HG03442 (cell line): ENCODE measurements at regions not wholly inside any gene's neighbourhood (a gene's known extent, or its start where the extent isn't known, plus 50 kb on each side); places are given as distances from the start of the nearest gene placed in this dataset.
"Not testable (repeated sequence)": the region's sequence is repeated elsewhere in the genome, so short reads cannot be mapped to it uniquely, and the experiment has no call there.

Experiments used
- ATAC-seq: cut with Tn5 transposase; IDR thresholded peaks from one replicate; pipeline ENCODE4 v1.9.1; 2021; ENCODE audit warnings: mild to moderate bottlenecking, moderate library complexity; ENCODE audit not compliant: unreplicated experiment

DNA sequence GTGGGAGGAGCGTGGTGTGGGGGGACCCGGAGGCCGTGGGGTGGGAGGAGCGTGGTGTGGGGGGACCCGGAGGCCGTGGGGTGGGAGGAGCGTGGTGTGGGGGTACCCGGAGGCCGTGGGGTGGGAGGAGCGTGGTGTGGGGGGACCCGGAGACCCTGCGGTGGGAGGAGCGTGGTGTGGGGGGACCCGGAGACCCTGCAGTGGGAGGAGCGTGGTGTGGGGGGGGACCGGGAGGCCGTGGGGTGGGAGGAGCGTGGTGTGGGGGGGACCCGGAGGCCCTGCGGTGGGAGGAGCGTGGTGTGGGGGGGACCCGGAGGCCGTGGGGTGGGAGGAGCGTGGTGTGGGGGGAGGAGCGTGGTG, 203.5 kb downstream of the DLL1 start:
- ATAC-seq, result not testable (repeated sequence)

DNA sequence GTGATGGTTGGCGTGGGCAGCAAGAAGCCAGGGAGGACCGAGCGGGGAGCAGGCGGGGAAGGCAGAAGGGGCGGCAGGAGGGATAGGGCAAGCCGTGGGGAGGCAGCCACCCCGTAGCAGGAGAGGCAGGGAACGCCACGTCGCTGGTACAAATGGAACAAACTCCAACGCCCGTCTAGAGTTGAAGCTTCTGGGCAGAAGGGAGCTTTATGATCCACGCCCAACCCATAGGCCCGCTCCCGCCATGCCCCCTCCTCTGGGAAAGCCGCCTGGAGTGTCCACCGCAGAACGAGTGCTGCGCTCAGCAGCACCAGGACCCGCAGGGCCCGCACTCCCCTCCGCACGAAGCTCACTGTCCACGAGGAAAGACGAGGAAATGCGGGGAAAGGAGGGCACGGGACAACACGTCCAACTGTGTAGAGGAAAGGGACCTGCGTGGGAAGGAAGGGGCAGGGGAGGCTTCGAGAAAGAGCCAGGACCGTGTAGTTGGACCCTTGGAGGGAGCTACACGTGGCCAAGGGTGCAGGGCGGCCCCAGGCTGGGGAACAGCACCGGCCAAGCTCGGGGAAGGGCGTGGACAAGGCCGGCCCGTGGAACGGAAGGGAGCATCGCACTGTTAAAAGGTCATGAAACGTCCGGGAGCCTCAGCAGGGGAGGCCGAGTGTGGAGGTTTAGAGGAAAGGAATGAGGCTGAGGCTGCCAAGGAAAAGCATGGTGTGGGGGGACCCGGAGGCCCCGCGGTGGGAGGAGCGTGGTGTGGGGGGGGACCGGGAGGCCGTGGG, 204.0 kb downstream of the DLL1 start:
- ATAC-seq, result no peak

DNA sequence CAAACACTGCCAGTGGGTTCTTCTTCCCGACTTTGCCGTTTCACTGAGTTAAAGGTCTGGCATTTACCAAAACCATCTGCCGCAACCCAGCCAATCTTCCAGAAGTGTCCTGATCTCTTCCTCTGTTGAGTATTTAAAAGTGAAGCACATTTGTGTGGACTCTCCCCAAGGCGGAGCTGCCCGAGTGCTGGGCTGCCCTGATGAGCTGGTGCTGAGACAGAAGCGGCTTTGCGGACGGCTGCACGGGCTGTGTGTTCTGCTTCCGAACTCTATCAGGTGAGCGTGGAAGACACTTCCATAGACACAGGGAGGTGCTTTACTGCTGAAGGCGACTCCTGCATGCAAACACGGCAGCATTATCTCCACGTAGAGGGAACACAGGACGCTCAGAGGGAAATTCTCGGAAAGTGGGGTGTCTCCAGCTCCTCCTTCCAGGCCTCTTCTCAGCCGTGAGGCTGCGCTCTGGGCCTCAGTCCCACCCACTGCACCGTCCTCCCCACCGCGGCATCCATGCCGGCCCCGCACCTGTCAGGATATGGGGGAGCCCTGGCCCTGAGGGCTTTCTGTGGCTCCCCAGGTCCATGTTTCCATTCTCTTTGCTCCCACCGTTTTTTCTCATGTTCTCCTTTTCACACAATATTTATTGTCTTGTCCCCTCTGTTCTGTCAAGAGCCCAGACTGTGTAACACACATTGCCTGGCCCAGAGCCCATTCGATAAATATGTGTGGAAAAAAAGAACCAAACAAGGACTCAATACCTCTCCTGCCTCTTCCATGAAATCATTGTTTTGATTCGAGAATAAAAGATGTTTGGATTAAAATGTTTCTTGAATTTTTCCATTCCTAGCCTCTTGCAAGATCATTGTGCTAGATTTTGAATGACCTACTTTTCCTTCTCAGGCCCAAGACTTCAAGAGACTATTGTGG, 205.1 kb downstream of the DLL1 start:
- ATAC-seq, result no peak

DNA sequence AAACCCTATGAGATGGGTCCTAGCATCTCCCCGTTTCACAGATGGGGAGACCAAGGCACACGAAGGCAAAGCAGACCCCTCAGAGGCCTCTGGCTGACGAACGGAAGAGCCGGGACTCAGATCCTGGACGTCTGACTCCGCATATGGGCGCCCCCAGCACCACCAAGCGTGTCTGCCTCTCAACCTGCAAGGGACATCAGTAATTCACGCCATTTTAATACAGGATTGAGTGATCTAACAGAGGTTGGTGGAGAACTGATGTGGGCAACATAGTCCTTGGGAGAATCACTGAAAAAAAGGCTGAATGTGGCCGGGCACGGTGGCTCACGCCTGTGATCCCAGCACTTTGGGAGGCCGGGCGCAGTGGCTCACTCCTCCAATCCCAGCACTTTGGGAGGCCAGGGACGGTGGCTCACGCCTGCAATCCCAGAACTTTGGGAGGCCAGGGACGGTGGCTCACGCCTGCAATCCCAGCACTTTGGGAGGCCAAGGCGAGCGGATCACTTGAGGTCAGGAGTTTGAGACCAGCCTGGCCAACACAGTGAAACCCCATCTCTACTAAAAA, 206.6 kb downstream of the DLL1 start:
- ATAC-seq, result no peak

DNA sequence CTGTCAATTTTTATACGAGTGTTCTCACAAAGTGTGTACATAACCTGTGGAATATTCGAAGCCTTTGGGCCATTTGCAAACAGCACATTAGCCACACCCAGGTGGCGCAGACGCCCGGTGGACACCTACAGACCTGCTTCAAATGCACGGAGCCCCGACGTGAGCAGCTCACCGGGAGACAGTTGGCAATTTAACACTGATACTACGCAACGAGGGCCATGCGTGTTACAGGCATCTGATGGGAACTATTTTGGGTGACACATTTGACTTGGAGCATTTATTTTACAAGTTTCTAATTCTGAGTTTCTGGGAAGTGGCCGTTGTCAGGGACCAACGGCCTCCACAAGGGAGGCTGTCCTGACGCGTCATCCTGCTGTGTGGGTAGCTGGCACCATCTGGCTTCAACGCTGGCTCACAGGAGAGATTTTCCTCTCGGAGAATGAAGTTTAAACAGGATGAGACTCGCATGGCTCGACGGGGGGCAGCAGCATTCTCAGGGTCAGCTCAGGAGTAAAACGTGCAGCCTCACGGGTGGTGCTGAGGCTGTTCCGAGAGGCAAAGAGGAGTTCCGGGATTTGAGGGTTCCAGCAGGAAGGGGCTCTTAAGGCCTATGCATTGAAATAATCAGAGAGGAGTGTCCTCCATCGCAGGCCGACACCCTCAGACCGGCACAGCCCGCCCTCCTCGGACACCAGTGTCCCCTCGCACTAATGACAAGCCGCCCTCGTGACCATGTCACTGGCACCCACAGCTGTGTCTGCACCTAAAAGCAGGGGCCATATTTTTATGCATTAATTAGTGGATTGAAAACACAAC, 207.4 kb downstream of the DLL1 start:
- no peak for ATAC-seq

DNA sequence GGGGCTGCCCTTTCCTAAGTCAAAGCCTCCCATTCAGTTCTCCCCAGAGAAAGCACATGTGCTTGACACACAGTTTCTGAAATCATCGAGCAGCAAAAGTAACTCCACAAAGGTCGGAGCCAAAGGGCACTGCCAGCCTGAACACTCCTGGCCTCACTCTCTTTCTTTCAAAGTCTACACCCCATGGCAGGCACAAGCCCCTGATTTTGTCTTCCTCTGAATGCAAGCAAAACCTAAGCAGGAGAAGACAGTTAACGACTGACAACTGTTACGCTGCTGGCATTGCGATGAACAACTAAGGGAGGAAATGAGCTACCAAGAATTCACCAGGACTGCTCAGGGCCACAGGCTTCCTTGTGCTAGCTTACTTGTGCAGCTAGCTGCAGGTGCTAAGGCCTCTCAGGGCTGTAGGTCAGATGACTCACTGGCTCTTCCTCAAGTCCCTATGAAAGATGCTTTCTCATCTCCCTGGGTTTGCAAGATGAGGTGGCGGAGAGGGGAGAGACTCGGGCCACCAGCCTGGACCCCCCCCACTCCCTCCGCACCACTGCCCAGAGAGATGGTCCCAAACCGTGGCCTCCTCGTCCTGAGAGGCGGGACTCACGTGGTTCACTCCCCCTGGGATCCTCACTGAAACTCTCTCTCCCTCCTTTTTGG, 208.2 kb downstream of the DLL1 start:
- ATAC-seq, result no peak

DNA sequence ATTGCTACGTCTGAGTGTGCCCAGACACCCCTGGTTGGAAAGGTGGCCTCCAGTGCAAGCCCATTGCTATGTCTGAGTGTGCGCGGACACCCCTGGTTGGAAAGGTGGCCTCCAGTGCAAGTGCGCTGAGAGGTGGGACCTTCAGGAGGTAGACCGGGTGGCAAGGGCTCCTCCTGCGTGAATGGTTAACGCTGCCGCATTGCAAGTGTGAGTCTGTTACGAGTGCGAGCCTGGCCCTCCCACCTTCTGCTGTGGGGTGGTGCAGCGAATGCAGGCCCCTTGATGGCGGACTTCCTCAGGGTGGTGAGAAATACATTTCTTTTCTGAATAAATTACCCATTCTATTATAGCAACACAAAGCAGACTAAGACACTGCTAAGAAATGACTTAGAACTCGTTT, 208.8 kb downstream of the DLL1 start:
- ATAC-seq, result no peak

DNA sequence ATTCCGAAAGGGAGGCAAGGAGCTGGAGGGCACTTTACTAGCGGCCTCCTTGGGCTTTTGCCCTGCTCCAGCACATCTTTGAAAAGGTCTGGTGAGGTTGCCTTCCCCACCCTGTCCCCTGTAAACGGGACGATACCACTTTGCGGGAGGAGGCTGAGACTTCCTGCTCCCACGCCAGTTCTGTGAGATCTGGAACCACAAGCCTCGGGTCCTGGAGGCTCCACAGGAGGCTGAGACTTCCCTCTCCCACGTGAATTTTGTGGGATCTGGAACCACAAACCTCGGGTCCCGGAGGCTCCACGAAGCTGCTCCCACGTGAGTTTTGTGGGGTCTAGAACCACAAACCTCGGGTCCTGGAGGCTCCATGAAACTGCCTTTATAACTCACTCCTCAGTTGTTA, 209.3 kb downstream of the DLL1 start:
- no peak for ATAC-seq

DNA sequence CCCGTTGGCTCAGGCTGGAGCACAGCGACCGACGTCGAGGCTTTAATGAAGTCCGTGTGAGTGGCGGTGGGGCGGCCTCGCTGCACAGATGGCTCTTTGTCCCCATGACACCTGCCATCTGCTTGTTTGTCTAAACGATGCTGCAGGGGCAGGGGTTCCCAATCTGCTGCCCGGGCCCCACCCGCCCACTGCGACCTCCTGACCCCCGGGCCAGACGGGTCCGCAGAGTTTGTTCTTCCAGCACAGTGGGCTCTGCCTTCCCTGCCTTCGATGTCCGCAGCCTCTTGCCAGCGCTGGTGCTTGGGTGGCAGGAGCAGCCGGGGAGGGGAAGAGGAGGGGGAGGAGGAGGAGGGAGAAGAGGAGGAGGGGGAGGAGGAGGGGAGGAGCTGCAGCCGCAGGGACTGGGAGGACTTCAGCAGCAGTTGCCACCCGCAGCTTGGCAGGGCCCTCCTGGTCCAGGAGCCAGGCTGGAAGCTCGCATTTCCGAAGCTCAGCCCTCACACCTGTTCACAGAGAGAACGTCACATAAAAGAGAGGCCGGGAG, 210.0 kb downstream of the DLL1 start:
- ATAC-seq, result no peak

DNA sequence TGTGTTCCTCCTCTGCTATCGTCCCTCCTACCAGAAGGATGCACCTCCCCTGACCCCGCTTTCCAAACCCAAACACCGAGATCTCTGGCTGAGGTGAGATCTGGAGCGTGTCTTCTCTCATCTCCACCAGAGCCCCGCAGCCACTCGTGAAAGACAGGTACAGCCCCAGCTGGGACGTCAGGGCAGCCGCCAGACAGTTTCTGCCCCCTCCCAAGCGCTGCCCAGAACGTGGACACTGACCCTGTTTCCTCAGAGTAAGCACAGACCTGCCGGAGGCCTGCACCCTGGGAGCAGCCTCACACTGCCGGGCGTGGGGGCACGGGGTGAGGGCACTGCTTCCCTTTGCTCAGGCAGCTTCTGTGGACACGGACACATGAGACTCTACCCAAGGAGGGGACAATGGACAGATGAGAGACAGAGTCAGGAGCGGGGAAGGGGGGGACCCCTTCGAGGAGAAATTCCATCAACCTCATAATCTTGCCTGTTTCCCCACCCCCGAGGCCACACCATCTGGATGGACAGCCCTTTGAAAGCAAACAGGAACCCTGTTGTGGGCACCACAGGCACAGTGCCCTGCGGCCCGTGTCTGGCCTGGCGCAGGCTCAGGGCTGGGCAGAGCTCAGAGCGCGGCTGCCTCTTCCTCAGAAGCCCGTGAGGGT, 210.6 kb downstream of the DLL1 start:
- ATAC-seq, result no peak

DNA sequence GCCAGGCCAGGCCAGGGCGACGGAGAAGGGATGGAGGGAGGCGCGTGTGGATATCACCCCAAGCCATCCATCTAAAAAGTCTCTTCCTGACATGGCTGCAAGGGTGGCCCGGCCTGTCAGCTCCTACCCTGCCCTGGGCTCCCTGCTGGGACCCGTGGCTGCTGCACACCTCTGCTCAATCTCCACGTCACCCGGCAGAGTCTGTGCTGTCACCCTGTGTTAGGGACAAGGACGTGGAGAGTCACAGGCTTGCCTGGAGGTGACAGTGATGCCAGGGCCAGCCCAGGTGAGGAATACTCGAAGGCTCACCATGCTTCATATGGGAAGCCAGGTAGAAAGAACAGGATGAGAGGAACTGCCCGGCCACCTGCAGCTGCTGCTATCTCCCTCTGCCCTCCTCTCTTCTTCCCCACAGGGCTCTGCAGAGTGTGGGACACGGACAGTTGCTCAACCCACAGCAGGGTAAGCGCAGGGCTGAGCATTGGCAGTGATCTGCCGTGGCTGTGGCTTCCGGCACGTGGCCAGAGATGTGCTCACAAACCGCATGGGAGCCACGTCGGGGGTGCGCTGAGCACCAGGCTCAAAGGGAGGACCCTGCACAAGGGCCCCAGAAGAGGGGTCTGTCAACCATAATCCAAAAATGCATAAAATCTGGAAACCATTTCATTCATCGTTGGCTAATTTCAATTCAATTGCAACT, 214.3 kb downstream of the DLL1 start:
- ATAC-seq, result no peak

DNA sequence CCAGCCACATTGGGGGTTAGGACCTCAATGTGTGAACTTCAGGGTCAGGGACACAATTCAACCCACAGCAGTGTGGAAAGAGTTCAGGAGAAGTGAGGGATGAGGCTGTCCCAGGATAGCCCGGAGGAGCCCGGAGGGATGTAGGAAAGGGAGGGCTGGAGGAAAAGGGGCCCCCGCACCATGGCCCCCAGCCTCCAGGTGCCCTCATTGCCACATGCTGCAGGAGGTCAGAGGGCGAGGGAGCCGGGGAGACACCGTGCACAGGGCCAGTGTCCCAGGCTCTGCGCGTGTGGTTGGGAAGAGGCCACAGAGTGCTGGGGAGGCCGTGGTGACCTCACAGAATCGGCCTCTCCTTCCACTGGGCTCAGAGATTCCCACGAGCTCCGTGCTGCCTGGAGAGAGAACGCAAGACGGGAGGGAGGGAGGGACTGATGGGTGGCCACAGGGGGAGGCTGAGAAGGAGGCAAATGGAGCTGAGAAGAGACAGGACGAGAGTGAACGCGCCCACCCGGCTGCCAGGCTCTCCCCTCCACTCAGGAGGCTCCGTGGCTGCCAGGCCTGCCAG, 215.1 kb downstream of the DLL1 start:
- ATAC-seq, result no peak

DNA sequence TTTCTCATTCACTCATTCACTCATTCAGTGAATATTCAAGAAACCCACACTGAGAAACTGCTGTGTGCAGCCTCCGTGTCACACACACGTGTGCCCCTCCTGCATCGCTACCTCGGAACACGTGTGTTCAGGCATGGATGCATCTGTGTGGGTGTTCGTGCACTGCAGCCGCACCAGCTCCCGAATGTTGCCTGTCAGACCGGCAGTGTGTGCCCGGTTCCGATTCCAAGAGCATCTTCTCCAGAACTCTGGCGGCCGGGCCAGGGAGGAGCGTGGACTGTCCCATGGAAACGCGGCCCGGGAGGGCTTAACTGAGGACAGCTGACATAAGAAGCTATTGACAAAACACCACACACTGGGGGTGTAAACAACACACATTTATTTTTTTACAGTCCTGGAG, 216.0 kb downstream of the DLL1 start:
- no peak for ATAC-seq

DNA sequence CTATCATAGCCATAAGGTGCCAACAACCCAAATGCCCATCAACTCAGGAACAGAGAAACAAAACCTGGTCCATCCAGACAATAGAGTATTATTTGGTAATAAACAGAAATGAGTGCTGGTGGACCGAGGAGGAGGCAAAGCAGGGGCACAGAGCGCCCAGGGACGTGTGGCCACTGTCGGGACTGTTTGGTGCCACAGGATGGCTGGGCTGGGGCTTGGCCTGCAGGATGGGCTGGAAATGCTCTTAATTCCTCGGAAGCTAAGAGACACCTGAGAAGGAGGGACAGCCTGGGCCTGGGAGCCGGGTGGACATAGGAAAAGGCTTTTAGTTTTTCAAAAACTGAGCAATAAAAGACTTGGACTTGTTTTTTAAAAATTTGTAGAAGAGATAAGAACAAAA, 216.4 kb downstream of the DLL1 start:
- no peak for ATAC-seq

DNA sequence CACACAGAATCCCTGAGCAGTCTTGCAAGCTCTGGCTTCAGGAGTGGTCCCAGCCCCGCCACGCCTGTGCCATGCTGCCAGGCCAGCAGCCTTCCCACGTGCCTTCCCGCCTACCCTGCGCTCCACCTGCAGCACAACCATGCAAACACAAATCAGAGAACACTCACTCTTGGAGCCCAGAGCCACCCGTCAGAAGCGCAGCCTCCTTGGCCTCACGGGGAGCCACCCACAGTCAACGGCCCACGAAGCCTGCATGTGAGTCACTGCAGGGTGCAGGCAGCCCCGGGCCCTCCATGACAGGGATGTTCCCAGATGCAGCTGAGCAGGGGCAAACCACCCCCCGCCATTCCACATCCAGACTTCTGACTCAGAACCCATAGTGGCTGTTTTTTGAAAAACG, 217.0 kb downstream of the DLL1 start:
- no peak for ATAC-seq

DNA sequence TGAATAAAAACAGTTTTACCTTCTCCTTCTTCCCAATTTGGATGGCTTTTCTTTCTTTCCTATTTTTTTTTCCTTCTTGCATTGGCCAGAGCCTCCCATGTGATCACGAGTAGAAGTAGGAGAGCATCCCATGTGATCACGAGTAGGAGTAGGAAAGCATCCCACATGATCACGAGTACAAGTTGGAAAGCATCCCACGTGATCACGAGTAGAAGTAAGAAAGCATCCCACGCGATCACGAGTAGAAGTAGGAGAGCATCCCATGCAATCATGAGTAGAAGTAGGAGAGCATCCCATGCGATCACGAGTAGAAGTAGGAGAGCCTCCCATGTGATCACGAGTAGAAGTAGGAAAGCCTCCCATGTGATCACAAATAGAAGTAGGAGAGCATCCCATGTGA, 218.6 kb downstream of the DLL1 start:
- ATAC-seq, result no peak

DNA sequence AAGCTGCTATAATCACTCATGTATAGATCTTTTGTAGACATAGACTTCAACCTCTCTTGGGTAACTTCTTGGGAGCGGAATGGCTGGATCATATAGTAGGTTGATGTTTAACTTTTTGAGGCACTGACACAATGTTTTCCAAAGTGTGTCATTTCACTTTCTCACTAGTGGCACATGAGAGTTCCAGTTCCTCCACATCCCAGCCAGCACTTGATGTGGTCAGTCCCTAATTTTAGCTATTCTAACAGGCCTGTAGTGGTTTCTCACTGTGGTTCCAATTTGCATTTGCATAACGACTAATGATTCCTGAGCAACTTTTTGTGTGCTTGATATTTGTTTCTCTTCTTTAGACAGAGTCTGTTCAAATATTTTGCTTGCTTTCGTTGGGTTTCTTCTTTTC, 221.3 kb downstream of the DLL1 start:
- no peak for ATAC-seq

DNA sequence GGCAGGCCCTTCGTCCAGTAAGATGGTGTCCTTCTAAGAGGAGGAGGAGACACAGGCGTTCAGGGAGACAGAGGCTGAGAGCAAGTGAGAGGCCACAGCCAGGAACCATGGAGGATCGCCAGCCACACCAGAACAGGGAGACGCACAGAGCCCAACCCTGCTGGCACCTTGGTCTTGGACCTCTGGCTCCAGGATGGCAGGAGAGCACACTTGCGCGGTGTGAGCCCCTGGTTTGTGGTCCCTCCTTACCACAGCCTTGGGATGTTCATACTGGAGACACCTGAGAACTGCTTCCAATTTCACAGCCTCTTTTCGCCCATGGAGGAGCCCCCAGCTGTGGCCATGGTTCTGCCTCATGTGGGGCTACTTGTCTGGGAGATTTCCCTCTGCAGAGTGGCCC, 222.4 kb downstream of the DLL1 start:
- ATAC-seq, result no peak

DNA sequence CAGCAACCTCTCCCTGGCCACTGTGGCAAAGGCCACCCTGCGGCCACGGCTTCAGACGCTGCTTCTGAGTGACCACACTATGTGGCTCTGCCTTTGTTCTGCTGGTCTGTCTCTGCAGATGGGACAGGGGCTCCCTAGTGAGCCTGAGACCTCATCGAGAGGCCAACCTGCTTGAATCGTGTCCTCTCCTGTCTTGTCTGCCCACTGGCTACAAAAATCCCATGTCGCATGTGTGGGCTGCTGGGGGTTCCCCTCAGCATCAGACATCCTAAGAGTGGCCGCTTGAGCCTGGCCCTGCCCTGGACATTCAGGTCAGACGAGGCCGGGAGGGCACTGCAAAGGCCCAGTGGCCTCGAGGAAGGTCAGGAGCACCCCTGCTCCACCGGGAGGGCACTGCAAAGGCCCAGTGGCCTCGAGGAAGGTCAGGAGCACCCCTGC, 222.9 kb downstream of the DLL1 start:
- ATAC-seq, result no peak
